GM12872 (cell line): ENCODE measurements at regions not wholly inside any gene's neighbourhood (a gene's known extent, or its start where the extent isn't known, plus 50 kb on each side); places are given as distances from the start of the nearest gene placed in this dataset.

Source experiments
- TF ChIP-seq, protein P1 (sequence below): IDR thresholded peaks from 3 replicates; pipeline ENCODE4 v1.5.1; 2011; ENCODE audit warnings: low read depth, mild to moderate bottlenecking, low read length, moderate library complexity; ENCODE audit not compliant: insufficient read depth

DNA sequence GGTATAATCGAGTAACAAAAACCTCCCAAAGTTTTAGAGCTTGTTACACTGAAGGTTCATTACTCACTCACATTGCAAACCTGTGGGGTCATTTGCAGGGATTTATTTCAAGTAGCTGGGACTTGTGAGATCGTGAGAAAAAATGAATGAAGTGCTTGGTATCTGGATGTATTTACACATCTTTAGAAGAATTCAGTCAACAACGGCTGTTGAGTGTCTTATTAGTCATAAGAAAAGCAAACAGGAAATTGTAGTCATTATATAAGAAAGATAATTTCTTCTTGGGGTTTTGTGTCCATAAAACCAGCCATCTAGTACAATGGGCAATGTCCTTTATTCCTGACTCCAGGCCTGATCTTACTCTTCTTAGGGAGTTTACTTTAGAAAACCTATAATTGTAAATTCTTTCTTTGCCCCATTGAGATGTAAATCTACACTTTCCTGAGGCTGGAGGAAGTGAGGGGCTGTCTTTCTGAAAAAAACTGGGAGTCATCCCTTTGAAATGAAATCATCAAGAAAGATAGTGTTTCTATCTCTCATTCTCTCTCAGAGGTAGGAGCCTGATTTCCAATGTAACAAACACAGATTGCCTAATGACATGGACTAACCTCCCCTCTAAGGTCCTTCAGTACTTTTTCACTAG lies 202.5 kb upstream of the ASCC3 start:
- TF ChIP-seq, protein P1, sequence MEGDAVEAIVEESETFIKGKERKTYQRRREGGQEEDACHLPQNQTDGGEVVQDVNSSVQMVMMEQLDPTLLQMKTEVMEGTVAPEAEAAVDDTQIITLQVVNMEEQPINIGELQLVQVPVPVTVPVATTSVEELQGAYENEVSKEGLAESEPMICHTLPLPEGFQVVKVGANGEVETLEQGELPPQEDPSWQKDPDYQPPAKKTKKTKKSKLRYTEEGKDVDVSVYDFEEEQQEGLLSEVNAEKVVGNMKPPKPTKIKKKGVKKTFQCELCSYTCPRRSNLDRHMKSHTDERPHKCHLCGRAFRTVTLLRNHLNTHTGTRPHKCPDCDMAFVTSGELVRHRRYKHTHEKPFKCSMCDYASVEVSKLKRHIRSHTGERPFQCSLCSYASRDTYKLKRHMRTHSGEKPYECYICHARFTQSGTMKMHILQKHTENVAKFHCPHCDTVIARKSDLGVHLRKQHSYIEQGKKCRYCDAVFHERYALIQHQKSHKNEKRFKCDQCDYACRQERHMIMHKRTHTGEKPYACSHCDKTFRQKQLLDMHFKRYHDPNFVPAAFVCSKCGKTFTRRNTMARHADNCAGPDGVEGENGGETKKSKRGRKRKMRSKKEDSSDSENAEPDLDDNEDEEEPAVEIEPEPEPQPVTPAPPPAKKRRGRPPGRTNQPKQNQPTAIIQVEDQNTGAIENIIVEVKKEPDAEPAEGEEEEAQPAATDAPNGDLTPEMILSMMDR = no peak

DNA sequence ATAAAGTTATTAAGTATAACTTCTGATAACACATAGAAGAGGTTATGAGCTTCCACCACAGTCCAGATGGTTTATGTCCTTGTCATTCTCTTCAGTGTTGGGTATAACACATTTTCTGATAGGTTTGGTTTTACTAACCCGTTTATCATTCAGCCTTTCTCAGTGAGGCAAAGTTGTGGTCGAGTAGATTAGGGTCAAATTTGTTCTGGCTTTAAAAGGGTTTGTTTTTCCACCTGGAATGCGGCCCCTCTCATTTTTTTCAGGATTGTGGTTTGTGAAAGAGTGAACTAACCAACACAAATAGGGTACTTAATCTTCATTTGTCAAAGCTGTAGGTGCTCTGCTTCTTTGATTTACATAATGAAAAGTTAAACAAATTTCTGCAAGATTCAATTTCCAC lies 204.2 kb upstream of the ASCC3 start:
- TF ChIP-seq, protein P1 = no peak

DNA sequence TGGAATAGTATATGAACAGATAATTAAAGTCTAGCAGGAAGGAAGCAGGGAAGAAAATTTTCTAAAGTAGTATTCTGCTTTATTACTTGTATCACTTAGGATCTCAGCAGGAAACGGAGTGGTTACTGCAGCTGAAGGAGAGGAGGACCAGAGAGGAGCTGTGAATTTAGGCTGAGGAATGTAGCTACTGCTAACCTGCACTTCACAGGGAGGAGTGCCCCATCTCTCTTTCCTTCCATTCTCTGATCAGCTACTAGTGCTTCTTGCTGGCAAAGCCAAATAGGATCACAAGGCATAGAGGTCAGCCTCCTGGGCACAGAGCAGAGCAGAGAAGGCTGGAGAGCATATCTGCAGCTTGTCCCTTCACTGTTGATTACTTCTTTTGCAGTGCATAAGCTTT lies 205.3 kb upstream of the ASCC3 start:
- TF ChIP-seq, protein P1 = no peak

DNA sequence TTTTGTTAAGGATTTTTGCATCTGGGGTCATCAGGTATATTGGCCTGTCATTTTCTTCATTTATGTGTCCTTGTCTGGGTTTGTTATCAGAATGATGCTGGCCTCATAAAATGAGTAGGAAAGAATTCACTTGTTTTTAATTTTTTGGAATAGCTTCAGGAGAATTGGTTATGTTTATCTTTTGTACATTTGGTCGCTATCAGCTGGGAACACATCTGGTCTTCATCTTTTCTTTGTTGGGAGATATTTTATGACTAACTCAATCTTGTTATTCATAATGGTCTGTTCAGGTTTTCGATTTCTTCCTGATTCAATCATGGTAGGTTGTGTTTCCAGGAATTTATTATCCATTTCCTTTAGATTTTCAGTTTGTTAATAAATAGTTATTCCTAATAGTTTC lies 207.5 kb upstream of the ASCC3 start:
- TF ChIP-seq, protein P1 = no peak

DNA sequence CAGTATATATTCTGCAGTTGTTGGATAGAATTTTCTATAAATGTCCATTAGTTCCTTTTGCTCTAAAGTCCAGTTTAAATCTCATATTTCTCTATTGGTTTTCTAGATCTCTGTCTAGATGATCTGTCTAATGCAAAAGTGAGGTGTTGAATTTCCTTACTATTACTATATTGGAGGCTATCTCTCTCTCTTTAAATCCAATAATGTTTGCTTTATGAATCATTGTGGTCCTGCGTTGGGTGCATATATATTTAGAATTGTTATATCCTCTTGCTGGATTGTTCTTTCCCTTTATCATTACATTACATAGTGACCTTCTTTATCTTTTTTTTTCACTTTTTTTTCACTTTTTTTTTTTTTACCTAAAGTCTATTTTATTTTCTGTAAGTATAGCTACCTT lies 208.5 kb upstream of the ASCC3 start:
- TF ChIP-seq, protein P1 = no peak

DNA sequence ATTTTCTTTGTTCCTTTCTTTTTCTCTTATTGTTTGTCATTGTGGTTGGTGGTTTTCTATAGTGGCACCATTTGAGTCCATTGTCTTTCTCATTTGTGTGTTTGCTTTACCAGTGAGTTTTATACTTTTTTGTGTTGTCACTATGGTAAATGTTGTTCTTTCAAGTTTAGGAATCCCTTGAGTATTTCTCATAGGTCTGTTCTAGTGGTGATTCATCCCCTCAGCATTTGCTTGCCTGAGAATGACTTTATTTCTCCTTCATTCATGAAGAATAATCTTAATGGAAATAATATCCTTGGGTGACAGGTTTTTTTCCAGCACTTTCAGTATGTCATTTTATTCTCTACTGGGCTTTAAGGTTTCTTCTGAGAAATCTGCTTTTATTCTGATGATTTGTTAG lies 209.2 kb upstream of the ASCC3 start:
- TF ChIP-seq, protein P1 = no peak

DNA sequence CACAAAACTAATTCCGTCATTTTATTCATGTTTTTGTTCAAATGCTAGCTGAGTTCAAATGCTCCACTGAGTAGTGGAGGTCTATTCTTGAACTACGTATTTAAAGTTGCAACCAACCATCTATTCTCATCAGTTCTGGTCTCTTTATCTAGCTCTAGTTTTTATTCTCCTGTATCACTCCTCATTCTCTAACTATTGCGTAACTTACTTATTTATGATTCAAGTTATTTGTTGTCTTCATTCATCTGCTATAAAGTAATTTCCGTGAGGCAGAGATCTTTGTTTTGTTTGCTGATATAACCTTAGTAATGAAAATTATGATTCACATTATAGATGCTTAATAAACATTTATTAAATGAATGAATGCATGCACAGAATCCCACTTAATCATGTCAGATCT lies 221.6 kb upstream of the ASCC3 start:
- TF ChIP-seq, protein P1 = no peak

DNA sequence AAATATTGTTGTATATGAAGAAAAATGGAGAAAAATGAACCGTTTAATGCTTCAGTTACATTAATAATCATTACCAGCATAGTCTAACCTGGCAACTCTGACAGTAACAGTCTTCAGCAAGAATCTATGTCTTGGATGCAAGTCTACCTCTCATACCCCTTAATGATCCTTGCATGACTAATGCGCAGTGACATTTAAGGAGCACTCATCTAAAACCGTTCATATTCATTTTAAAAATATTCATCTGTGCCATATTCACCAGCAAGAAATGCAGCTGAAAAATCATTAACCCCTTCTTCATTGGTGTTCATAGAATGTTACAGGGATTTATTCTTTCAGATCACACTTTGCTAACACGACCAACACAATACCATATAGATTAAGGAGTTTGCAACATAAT lies 227.2 kb upstream of the ASCC3 start:
- TF ChIP-seq, protein P1 = no peak
